Amniotic epithelial cell (primary cell): ENCODE measurements at regions not wholly inside any gene's neighbourhood (a gene's known extent, or its start where the extent isn't known, plus 50 kb on each side); places are given as distances from the start of the nearest gene placed in this dataset.
"Not testable (repeated sequence)": the region's sequence is repeated elsewhere in the genome, so short reads cannot be mapped to it uniquely, and the experiment has no call there.

Experiments used
- DNase-seq: peaks from one replicate; pipeline ENCODE4 v3.0.0-alpha.2; 2010; ENCODE audit warnings: low read depth

- DNase-seq, result peak; percentile 3
These were observed 372.9 kb upstream of the TENM3 start for GRCh38 chr4:181870326-181870725.

DNA sequence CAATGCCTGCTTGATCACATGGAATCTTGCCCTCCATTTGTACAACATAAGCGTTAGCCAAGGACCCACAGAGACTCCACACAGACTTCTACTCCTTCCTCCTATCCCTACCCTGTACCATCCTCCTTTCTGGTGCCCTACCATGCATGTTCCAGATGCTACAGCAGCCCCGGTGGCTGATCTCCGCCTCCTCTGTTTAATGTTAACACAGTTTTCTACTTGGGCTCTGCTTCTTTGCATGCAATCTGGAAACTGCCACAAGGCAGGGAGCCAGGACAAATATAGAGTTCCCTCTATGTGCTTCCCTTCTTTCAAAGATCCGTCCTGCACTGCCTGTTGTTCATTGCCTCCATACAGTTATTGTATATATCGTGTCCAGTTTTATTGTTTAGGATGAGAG is 368.6 kb upstream of the TENM3 start:
- DNase-seq, result no peak

DNA sequence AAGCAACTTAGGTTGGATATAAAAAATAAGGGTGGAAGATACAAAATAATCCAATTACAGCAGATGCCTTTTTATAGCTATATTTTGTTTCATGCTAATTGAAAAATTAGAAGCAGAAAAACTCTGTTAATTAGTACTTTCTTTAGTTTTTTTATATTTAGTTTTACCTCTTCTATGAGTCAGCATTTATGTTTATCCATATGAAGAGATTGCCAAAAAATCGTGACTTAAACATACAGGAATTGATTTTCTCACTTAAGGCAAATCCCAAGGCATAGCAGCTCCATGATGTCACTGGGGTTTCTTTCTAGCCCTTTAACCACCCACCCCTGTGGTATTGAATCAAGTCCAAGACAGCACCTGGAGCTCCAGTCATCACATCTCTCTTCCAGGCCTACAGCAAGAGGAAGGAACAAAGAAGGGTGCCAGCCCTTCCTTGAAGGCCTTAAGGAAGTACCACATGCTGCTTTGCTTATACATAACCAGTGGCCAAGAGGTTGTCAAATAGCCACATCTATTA is 365.8 kb upstream of the TENM3 start:
- no peak for DNase-seq

- no peak for DNase-seq
These were observed 353.2 kb upstream of the TENM3 start for GRCh38 chr4:181890031-181890430.

GRCh38 chr4:181890911-181891310 is 352.3 kb upstream of the TENM3 start:
- DNase-seq, result no peak

- peak; percentile 55 for DNase-seq
These were observed 346.6 kb upstream of the TENM3 start for GRCh38 chr4:181896614-181897013.

DNA sequence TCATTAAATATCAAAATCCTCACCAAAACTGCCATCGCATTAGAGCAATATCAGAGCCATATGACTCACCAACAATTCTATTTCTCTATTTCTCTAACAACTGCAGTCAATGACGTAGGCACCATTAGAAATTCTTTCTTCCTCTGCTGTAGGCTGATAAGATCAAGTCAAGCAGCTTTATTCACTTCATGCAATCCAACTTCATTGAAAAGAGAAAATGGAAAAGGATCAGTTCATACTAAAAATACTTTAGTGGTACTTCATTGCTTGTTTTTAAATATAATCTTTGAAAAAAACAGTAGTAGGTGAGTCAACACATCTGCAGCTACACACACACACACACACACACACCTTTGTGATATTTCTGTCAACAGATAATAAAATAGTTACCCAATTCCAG is 345.3 kb upstream of the TENM3 start:
- DNase-seq, result peak; percentile 83

DNA sequence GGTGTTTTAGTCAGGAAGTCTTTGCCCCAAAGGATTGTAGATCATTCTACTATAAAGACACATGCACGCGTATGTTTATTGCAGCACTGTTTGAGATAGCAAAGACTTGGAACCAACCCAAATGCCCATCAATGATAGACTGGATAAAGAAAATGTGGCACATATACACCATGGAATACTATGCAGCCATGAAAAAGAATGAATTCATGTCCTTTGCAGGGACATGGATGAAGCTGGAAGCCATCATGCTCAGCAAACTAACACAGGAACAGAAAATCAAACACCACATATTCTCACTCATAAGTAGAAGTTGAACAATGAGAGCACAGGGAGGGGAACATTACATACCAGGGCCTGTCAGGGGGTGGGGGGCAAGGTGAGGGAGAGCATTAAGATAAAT is 340.8 kb upstream of the TENM3 start:
- DNase-seq, result not testable (repeated sequence)

DNA sequence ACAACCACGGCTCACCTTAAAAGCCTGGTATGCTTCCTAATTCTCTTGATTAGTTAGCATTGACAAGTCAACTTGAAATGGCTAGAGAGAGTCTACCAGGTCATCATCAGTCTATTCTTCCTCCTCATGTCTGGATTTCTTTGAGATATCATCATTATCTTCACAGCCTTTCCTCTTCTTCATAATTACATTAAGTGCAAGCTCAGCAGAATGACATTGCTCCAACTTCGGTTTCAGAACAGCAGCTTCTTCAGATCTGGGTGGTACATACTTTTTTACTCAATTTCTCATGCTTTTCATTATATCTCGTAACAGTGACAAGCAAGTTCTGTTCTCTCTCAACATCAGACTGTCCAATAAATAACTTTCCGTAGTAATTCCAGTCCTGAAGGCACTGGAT is 337.5 kb upstream of the TENM3 start:
- DNase-seq, result no peak

DNA sequence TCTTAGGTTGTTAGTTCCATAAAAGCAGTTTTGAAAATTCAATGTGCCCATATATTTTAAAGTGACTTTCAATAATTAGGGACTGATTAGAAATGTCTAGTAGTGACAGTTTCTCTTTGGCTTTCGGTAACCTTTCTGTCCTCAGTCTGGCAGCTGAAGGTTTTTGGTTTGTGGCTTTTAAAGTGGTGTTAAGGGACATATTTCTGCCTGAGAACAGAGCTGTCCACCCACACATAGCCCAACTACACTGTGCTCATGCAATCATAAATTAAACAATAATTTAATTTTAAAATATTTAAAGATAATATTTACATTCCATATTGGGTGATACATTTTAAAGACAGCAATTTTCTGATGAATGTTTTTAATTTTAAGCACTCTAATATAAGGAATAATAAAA is 335.0 kb upstream of the TENM3 start:
- no peak for DNase-seq

DNA sequence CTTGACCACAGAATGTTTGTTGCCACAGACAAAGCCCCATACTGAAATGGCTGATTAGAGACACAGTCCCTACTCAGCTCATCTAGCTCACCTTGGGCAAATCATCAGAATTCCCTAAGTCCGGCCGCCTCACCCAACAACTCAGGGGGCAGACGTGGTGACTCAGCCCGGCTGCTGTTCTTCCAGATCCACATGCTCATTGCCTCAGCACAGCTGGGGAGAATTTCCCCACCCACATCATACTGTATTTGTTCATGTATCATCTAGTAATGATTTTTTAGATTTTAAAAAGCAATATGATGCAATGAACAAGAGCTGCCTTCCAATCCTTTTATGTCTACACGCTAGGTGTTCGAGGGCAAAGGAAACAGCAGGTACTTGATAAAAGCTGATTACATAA is 333.8 kb upstream of the TENM3 start:
- DNase-seq, result peak; percentile 70

- peak; percentile 40 for DNase-seq
These were observed 331.8 kb upstream of the TENM3 start for GRCh38 chr4:181911420-181911819.

DNA sequence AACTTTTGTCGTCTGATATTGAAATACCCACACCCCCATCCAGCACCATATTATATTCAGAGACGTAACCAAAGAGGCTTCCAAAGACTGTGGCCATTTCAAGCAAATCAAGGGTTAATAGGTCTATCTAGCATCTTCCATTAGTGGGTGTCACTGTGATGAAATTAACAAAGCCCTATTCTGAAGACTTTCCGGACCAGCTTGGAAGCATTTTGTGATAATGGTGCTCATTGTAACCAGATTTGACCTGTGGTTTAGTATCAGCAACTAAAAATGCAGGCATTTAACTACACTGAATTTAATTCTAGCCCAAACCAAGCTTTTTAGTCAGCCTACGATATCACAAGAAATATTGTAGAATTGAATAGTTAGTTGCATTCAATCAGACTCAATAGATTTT is 309.7 kb upstream of the TENM3 start:
- DNase-seq, result no peak

DNA sequence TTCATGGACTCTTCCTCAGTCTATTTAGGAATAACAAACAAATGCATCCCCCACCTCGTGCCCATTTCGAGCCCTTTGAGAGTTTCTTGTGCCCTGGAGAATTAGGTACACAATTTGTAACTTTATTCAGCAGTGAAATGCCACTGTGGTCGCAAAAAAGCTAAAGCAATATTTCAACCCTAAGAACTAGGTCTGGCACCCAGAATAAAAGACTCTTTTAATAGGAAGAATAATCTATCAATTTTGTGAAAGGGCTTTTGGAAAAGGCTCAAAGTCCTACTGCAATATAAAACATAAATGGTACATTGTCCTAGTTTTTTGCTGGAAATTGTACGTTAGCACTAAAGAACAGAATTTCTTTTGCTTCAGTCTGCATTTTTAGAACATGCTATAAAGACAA is 304.6 kb upstream of the TENM3 start:
- no peak for DNase-seq

DNA sequence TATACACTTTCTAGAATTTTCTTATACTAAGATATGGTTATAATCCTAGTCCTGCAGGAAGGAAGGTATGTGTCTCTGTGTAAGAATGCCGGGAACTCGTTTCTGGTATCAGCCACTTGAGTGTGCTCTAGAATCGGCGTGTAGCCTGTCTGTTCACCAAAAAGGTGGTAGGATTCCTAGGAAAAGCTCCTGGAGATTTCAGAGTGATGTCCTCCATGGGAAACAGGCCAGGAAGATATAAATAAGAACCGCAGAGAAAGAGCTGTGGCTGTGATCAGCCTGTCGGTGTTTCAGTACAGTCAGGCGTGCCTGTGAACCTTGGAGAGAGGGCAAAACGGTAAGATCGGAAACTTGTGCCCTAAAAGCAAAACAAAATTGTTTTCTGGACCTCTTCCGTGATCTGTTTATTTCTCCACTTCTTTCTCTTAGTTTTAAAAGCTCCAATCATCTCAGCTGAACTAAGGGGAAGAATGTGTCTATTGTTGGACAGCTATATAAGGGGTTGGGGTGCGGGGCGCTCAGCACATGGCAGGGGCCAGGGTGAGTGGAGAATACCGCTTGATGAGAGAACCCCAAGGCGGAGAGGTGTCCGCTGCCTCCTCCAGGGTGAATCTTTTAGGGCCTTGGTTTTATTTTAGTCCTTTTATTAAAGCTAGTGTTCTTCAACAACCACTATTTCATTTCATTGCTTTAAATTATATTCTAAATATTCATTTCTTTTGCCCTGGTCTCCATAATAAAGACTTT is 303.8 kb upstream of the TENM3 start:
- peak; percentile 75 for DNase-seq

- DNase-seq, result no peak
These were observed 298.7 kb upstream of the TENM3 start for GRCh38 chr4:181944527-181944926.

- DNase-seq, result peak; percentile 17
These were observed 296.3 kb upstream of the TENM3 start for GRCh38 chr4:181946902-181947301.

- no peak for DNase-seq
These were observed 294.3 kb upstream of the TENM3 start for GRCh38 chr4:181948839-181949382.

DNA sequence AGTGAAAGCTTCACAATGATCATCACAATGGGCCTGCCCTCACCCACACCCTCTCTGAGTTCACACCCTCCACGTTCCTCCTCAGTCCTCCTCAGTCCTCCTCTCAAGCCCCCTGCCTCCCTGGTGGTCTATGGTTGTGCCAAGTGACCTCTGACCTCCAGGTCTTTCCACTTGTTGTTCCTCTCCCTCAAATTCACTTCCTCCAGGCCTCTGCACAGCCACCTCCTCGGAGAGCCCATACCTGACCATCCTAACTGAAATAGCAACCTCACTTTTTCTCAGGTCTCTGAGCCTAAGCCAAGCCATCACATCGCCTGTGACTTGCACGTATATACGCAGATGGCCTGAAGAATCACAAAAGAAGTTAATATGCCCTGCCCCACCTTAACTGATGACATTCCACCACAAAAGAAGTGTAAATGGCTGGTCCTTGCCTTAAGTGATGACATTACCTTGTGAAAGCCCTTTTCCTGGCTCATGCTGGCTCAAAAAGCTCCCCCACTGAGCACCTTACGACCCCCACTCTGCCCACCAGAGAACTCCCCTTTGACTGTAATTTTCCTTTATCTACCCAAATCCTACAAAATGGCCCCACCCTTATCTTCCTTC is 293.4 kb upstream of the TENM3 start:
- no peak for DNase-seq

- no peak for DNase-seq
These were observed 292.7 kb upstream of the TENM3 start for GRCh38 chr4:181950372-181951127.

DNA sequence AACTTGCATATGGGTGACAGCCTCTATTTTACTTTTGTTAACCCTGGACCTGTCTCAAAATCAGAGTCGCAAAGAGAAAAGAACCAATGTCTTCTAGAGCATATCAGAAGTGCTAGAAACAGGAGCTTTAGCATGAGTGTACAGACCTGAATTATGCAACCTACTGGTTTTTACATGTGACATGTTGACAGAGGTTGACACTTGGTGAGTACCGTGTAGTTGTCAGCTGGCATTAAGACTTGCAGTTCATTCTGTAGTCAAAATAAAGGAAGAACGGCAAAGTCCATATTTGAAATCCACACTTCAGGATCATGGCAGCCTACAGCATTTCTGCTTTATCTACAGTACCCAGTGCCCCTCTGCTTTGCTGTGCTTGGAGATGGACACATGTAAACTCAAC is 291.9 kb upstream of the TENM3 start:
- DNase-seq, result no peak

- DNase-seq, result peak; percentile 91
These were observed 290.7 kb upstream of the TENM3 start for GRCh38 chr4:181952478-181952877.

DNA sequence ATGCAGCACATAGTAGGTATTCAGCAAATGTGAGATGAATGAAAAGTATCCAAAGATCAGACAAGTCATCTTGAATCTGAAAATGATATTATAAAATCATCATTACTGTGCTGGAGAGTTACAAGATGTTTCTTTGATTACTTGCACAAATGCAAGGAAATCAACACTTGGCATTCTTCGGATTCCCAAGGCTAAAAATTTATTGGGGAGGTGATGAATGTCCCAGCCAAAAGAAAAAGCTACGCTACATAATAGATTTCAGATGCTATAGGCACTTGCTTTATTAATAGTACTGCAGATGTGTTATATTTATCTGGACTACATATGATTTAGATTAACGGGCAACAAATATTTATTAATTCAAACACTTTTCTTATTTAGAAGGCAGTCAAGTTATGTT is 286.7 kb upstream of the TENM3 start:
- no peak for DNase-seq
